H1 (cell line): ENCODE measurements at regions not wholly inside any gene's neighbourhood (a gene's known extent, or its start where the extent isn't known, plus 50 kb on each side); places are given as distances from the start of the nearest gene placed in this dataset.

Experiments used
- CREB1 ChIP-seq: IDR thresholded peaks from 2 replicates; pipeline ENCODE4 v1.6.1; 2012; ENCODE audit warnings: inconsistent platforms
- CTCF ChIP-seq, 3 experiments: IDR thresholded peaks; 1 replicate in 2 of 3; 2 replicates in 1 of 3; pipeline versions ENCODE4 v1.5.1 to v1.6.1; 2011; ENCODE audit warnings: low read length in 3 of 3, mild to moderate bottlenecking in 3 of 3, inconsistent platforms in 2 of 3, low read depth in 1 of 3, moderate library complexity in 1 of 3; ENCODE audit not compliant: insufficient read depth in 1 of 3; ENCODE audit errors: control extremely low read depth in 1 of 3
- EP300 ChIP-seq, 2 experiments: IDR thresholded peaks; 1 replicate in 1 of 2; 2 replicates in 1 of 2; pipeline ENCODE4 v1.6.1; 2011 to 2012; ENCODE audit warnings: low read depth in 2 of 2, low read length in 2 of 2, mild to moderate bottlenecking in 2 of 2, borderline replicate concordance in 1 of 2, inconsistent platforms in 1 of 2, moderate library complexity in 1 of 2
- EZH2 ChIP-seq: fragments of 200-600 bp; sonication (generic); IDR thresholded peaks from 2 replicates; pipeline ENCODE4 v1.7.1; 2012; ENCODE audit warnings: low read depth, mild to moderate bottlenecking, moderate library complexity, low read length, inconsistent platforms; ENCODE audit not compliant: severe bottlenecking
- MAX ChIP-seq: IDR thresholded peaks from 2 replicates; pipeline ENCODE4 v1.6.1; 2012; ENCODE audit warnings: inconsistent platforms
- POLR2A ChIP-seq, 2 experiments: IDR thresholded peaks; 1 replicate in 1 of 2; 2 replicates in 1 of 2; pipeline ENCODE4 v1.6.1; 2011; ENCODE audit warnings: low read depth in 2 of 2, low read length in 2 of 2, mild to moderate bottlenecking in 2 of 2; ENCODE audit errors: control extremely low read depth in 1 of 2
- RFX5 ChIP-seq: IDR thresholded peaks from 2 replicates; pipeline ENCODE4 v1.6.1; 2011; ENCODE audit warnings: low read depth, low read length, improper control_type of control experiment, borderline replicate concordance
- RXRA ChIP-seq: IDR thresholded peaks from 2 replicates; pipeline ENCODE4 v1.6.1; 2011; ENCODE audit warnings: low read depth, mild to moderate bottlenecking, low read length, moderate library complexity; ENCODE audit not compliant: insufficient read depth
- TCF12 ChIP-seq: IDR thresholded peaks from 2 replicates; pipeline ENCODE4 v1.6.1; 2011; ENCODE audit warnings: low read depth, mild to moderate bottlenecking, low read length

- TF ChIP-seq RXRA (no peak), POLR2A (IDR thresholded peaks at IDR 0.05; ENCODE audit: control extremely low read depth in 1 of 2, low read depth in 2 of 2, low read length in 2 of 2) (no peak), CTCF (IDR thresholded peaks at IDR 0.05; ENCODE audit: control extremely low read depth in 1 of 3, insufficient read depth in 1 of 3, low read depth in 1 of 3, low read length in 3 of 3) (no peak), RFX5 (no peak), MAX (no peak), EZH2 (no peak), EP300 (IDR thresholded peaks at IDR 0.05; ENCODE audit: borderline replicate concordance in 1 of 2, low read depth in 2 of 2, low read length in 2 of 2) (no peak), TCF12 (no peak), CREB1 (no peak)
Measured at GRCh38 chr6:76347539-76347938, 275.1 kb upstream of the IMPG1 start.
